HG02623 (cell line): ENCODE measurements at regions not wholly inside any gene's neighbourhood (a gene's known extent, or its start where the extent isn't known, plus 50 kb on each side); places are given as distances from the start of the nearest gene placed in this dataset.
"Not testable (repeated sequence)": the region's sequence is repeated elsewhere in the genome, so short reads cannot be mapped to it uniquely, and the experiment has no call there.

Experiments
- ATAC-seq: cut with Tn5 transposase; IDR thresholded peaks from one replicate; pipeline ENCODE4 v1.9.1; 2021; ENCODE audit warnings: moderate library complexity; ENCODE audit not compliant: unreplicated experiment

- no peak for ATAC-seq
Observed at GRCh38 chr18:34350778-34351177, 126.1 kb upstream of the NOL4 start.

- no peak for ATAC-seq
Observed at GRCh38 chr18:34352385-34353163, 127.9 kb upstream of the NOL4 start.

GRCh38 chr18:34354351-34354750 lies 129.6 kb upstream of the NOL4 start:
- no peak for ATAC-seq

DNA sequence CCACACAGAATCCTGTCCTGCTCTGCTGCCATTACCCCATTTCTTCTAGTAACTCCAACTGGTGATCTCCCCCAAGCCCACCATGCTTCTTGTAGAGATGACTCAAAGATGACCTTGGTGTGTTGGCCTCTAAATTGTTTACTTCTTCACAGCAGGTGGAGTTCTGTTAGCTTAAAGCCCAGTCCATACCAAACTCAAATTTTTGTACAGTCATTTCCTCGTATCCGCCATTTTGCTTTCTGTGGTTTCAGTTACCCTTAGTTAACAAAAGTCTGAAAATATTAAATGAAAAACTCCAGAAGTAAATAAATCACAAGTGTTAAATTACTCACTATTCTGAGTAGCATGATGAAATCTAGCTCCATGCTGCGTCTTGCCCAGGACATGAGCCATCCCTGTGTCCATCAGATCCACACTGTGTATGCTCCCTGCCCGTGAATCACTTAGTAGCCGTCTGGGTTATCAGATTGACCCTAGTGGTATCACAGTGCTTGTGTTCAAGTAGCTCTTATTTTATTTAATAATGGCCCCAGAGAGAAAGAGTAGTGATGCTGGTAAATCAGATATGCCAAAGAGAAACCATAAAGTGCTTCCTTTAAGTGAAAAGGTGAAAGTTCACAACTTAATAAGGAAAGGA lies 133.3 kb upstream of the NOL4 start:
- ATAC-seq, result no peak

- no peak for ATAC-seq
Observed at GRCh38 chr18:34358923-34359322, 134.2 kb upstream of the NOL4 start.

GRCh38 chr18:34364699-34365098 lies 140.0 kb upstream of the NOL4 start:
- ATAC-seq, result no peak

- ATAC-seq, result no peak
Observed at GRCh38 chr18:34370704-34371395, 146.1 kb upstream of the NOL4 start.

- no peak for ATAC-seq
Observed at GRCh38 chr18:34380326-34380725, 155.6 kb upstream of the NOL4 start.

GRCh38 chr18:34385311-34385710 lies 160.6 kb upstream of the NOL4 start:
- no peak for ATAC-seq

GRCh38 chr18:34386803-34387202 lies 162.1 kb upstream of the NOL4 start:
- ATAC-seq, result no peak

GRCh38 chr18:34397286-34397896 lies 172.7 kb upstream of the NOL4 start:
- no peak for ATAC-seq

- ATAC-seq, result no peak
Observed at GRCh38 chr18:34399892-34400291, 175.2 kb upstream of the NOL4 start.

DNA sequence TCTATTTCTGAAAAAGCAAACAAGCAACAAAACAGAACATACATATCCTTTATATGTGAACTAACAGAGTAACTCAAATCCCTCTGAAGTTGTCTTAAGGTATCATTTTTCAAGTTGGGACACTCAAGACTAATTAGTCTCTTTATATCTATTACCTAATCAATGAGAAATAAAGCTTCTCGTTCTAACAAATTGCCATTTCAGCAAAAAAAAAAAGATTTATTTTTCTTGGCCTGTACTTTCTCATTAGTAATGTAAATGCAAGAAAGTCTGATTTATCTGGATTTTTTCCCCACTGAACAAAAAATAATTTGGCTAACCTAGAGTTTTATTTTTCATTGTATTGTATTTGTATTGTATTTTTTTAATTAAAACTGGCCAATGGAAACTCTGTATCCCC lies 176.1 kb upstream of the NOL4 start:
- ATAC-seq, result no peak

DNA sequence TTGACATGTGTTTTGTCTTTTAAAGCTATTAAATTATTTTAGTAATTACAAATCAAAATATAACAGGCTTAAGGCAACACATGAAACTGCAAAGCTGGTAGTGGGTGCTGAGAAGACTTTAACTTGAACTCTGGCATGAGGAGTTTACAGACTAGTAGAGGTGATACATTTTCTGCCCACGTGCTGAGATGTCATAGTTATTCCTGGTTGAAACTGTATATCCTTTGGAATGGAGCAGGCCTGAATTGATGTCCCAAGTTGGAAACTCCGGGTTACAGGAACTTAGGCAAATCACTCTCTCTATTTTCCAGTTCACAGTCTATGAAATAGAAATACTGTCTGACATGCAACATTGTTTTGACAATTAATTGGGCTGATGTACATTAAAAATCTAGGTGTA lies 177.1 kb upstream of the NOL4 start:
- no peak for ATAC-seq

- ATAC-seq, result not testable (repeated sequence)
Observed at GRCh38 chr18:34407471-34407870, 182.8 kb upstream of the NOL4 start.

DNA sequence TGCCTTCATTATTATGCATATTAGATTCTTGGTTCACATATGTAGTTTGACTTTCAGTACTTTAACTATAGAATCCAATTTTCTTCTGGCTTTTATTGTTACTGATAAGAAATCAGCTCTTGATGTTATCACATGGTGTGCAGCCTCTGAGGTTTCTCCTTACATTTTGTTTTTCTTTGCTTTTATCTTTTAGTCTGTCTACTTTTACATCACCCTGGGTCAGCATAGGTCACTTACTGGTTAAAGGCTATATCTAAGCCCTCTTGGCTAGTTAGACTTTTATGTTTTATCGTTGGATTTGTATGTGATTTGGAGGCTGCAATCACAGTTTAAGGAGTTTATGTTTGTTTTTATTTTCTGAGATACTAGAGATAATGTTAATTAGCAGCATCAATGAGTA lies 187.2 kb upstream of the NOL4 start:
- no peak for ATAC-seq

GRCh38 chr18:34431042-34431441 lies 206.3 kb upstream of the NOL4 start:
- no peak for ATAC-seq

DNA sequence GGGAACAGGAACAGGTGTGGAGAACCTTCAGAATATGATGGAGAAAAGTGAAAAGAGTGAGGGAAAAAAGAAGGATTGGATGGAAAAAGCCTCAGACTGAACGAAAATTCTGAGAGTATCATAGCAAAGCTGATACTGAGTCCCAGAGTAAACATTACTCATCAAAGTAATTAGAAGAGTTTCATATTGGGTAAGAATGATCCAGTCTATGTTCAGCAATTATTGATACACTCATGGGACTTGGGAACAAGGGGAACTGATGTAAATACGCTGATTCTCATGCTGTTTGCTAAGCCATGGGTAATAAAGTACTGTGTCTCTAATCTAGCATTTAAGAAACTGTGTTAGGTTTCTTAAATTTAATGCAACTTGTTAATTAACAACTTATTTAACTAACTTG lies 219.9 kb upstream of the NOL4 start:
- no peak for ATAC-seq

DNA sequence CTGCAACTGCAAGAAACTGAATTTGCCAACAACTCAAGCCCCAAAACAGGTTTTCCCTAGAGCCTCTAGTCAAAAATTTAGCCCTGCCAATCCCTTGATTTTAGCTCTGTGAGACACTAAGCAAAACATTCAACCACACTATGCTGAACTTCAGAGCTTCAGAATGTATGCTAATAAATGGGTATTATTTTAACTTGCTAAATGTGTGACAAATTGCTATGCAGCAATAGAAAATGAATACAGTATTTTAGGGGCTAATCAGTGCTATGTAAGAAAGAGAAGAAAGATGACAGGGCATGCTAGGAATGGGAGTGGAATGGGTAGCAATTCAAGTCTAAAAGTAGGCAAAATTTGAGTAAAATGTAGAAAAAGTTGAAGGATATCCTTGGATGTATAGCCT lies 223.9 kb upstream of the NOL4 start:
- no peak for ATAC-seq

GRCh38 chr18:34457761-34458160 lies 233.0 kb upstream of the NOL4 start:
- no peak for ATAC-seq

GRCh38 chr18:34458410-34458977 lies 233.8 kb upstream of the NOL4 start:
- no peak for ATAC-seq
